IMR-90 (cell line): ENCODE measurements at regions not wholly inside any gene's neighbourhood (a gene's known extent, or its start where the extent isn't known, plus 50 kb on each side); places are given as distances from the start of the nearest gene placed in this dataset.

ENCODE experiments used
- BHLHE40 ChIP-seq: fragments of 150-350 bp; IDR thresholded peaks from 2 replicates; pipeline ENCODE4 v1.6.1; 2016; ENCODE audit warnings: mild to moderate bottlenecking, low read depth, low read length
- CEBPB ChIP-seq: IDR thresholded peaks from 2 replicates; pipeline ENCODE4 v1.6.1; 2012; ENCODE audit warnings: low read depth, low read length, improper control_type of control experiment
- FOS ChIP-seq: fragments of 150-350 bp; IDR thresholded peaks from 2 replicates; pipeline ENCODE4 v1.6.1; 2016; ENCODE audit warnings: low read depth, low read length
- POLR2A ChIP-seq: IDR thresholded peaks from 2 replicates; pipeline ENCODE4 v1.6.1; 2012; ENCODE audit warnings: mild to moderate bottlenecking, low read depth, low read length

GRCh38 chr6:15929685-15930084, 199.2 kb upstream of the MYLIP start:
- TF ChIP-seq BHLHE40 (no peak), POLR2A (no peak), FOS (no peak), CEBPB (no peak)
